WTC11 (cell line): ENCODE measurements at regions not wholly inside any gene's neighbourhood (a gene's known extent, or its start where the extent isn't known, plus 50 kb on each side); places are given as distances from the start of the nearest gene placed in this dataset.

ENCODE experiments used
- ATF2 ChIP-seq: sonication (generic); formaldehyde crosslinking; IDR thresholded peaks from 2 replicates; pipeline ENCODE4 v1.8.1; 2022; ENCODE audit warnings: low read depth, missing genetic modification reagents, borderline replicate concordance
- CTCF ChIP-seq: fragments of 200-600 bp; IDR thresholded peaks from 2 replicates; pipeline ENCODE4 v1.8.0; 2022; ENCODE audit warnings: antibody characterized with exemption

GRCh38 chr12:131603106-131603938 is 107.6 kb upstream of the SFSWAP start:
- no peak for TF ChIP-seq ATF2 (CRISPR knock-in tag)
- TF ChIP-seq CTCF: no peak
